ENCODE measurements at regions not wholly inside any gene's neighbourhood (a gene's known extent, or its start where the extent isn't known, plus 50 kb on each side); places are given as distances from the start of the nearest gene placed in this dataset.

DNA sequence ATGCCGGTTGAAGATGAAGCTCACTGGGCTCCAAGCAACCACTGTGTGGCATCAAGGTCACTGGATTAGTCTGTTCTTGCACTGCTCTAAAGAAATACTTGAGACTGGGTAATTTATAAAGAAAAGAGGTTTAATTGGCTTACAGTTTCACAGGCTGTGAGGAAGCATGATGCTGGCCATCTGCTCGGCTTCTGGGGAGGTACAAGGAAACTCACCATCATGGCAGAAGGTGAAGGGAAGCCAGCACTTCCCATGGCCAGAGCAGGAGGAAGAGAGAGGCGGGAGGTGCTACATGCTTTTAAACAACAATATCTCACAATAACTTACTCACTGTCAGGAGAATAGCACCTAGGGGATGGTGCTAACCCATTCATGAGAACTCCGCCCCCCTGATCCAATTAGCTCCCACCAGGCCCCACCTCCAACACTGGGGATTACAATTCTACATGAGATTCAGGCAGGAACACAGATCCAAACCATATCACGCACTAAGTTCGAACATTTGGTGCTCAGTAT lies 109.7 kb upstream of the MGAT5 start:
- Histone ChIP-seq H4K5ac (ENCODE audit: insufficient read length, low read depth, low read length) (no peak overlapping the region), H2BK15ac (ENCODE audit: low read length) (no peak overlapping the region), H2BK120ac (replicated peaks; ENCODE audit: low read depth, low read length) (no peak overlapping the region), H3K14ac (ENCODE audit: insufficient read length) (no peak overlapping the region), H2BK12ac (ENCODE audit: low read depth, low read length) (peak overlapping the region; percentile 41; the same call in 1 of the 2 replicates), H3K27ac (ENCODE audit: low read depth, low read length) (no peak overlapping the region), H3K4ac (replicated peaks; ENCODE audit: insufficient read length, low read depth, low read length) (no peak overlapping the region), H3K9ac (replicated peaks in 1 of 4; ENCODE audit: extremely low read depth in 1 of 4, low read depth in 3 of 4, low read length in 3 of 4) (no peak overlapping the region), H2BK20ac (ENCODE audit: low read length) (peak overlapping the region; percentile 6; the same call in 1 of the 2 replicates), H3K4me1 (replicated peaks in 1 of 4; ENCODE audit: control insufficient read depth in 3 of 4, insufficient read depth in 4 of 4, low read length in 3 of 4) (peaks cover 4 to 27% (median 23%) of the 10 kb centered on the region in 4 experiments), H3K56ac (replicated peaks; ENCODE audit: insufficient read length, low read depth, low read length) (no peak overlapping the region), H3K18ac (ENCODE audit: extremely low read depth, low read length) (no peak overlapping the region), H4K91ac (replicated peaks; ENCODE audit: insufficient read length, low read length) (no peak overlapping the region), H2AFZ (ENCODE audit: low read length) (no peak overlapping the region), H3K4me2 (ENCODE audit: insufficient read depth in 1 of 2, low read depth in 2 of 2, low read length in 2 of 2) (no peak overlapping the region), H3K27me3 (replicated peaks in 1 of 4; ENCODE audit: control insufficient read depth in 3 of 4, extremely low read depth in 1 of 4, insufficient read depth in 3 of 4, low read length in 3 of 4) (no peaks in the 10 kb centered on the region), H3K79me2 (ENCODE audit: control insufficient read depth in 1 of 2, insufficient read depth in 2 of 2, low read length in 2 of 2) (peaks cover 0 to 83% of the 10 kb centered on the region in 2 experiments; a peak in 3 of 4 replicates), H4K8ac (ENCODE audit: extremely low read depth, insufficient read depth, low read length) (no peak overlapping the region), H3K9me3 (ENCODE audit: insufficient read depth in 2 of 2, low read depth in 1 of 2, low read length in 1 of 2) (no peaks in the 10 kb centered on the region), H2AK5ac (ENCODE audit: low read depth, low read length) (0 out of 2 replicates have a peak overlapping the region, but pooled peaks have one; percentile 16), H3K23ac (ENCODE audit: insufficient read length) (no peak overlapping the region), H4K20me1 (replicated peaks in 1 of 2; ENCODE audit: control insufficient read depth in 1 of 2, insufficient read depth in 2 of 2, low read length in 2 of 2) (peaks cover 4% of the 10 kb centered on the region in 2 experiments), H3K23me2 (ENCODE audit: low read depth, low read length) (no peaks in the 10 kb centered on the region; the same call in 1 of the 2 replicates), H3K36me3 (ENCODE audit: control insufficient read depth in 2 of 4, insufficient read depth in 4 of 4, low read length in 3 of 4) (no peaks in the 10 kb centered on the region), H3K4me3 (ENCODE audit: extremely low read depth in 1 of 4, insufficient read depth in 2 of 4, low read depth in 3 of 4, low read length in 4 of 4) (no peak overlapping the region), H2BK5ac (ENCODE audit: low read depth, low read length) (no peak overlapping the region), H3K79me1 (ENCODE audit: low read depth, low read length) (peaks cover 18% of the 10 kb centered on the region; the same call in 1 of the 2 replicates)
- ChIA-PET CTCF (ENCODE audit: partially characterized antibody) (interaction anchor here (0.8 to 1.5 kb wide), 5 partner anchors 12 to 100 kb away, joined by 3 to 4 read pairs (median 3); no protein-coding TSS in a partner anchor), POLR2A (ENCODE audit: partially characterized antibody) (interaction anchor here (1.2 to 1.5 kb wide), 3 partner anchors 10 to 17 kb away, joined by 3 to 5 read pairs (median 4); no protein-coding TSS in a partner anchor)
- FAIRE-seq, result no peak
- WGBS, 2 experiments (ENCODE audit: extremely low coverage in 1 of 2, insufficient coverage in 1 of 2, insufficient read length in 1 of 2, insufficient replicate concordance in 2 of 2, low coverage in 1 of 2, low lambda C conversion rate in 2 of 2, missing lambda C conversion rate in 1 of 2), result 90% methylated on average over 6 of the region's 6 CpGs; no CpG with 5 or more reads in 1 of the 2 experiments
- no peak for DNase-seq (ENCODE audit: low read depth in 1 of 2, low spot score in 2 of 2)
- TF ChIP-seq GABPA (IDR thresholded peaks at IDR 0.05; ENCODE audit: borderline replicate concordance, insufficient read depth, low read length) (no peak), RAD21 (IDR thresholded peaks at IDR 0.05 in 1 of 2, conservative IDR thresholded peaks at IDR 0.05 in 1 of 2; ENCODE audit: low read depth in 2 of 2, low read length in 2 of 2) (no peak), FOSL1 (IDR thresholded peaks at IDR 0.05; ENCODE audit: insufficient read depth, low read depth, low read length) (no peak), SIN3A (conservative IDR thresholded peaks at IDR 0.05 in 1 of 2, IDR thresholded peaks at IDR 0.05 in 1 of 2; ENCODE audit: low read depth in 1 of 2, low read length in 2 of 2) (no peak), EP300 (IDR thresholded peaks at IDR 0.05; ENCODE audit: borderline replicate concordance in 1 of 2, low read depth in 2 of 2, low read length in 2 of 2) (no peak), TEAD4 (IDR thresholded peaks at IDR 0.05; ENCODE audit: low read depth, low read length) (no peak), GTF2F1 (IDR thresholded peaks at IDR 0.05; ENCODE audit: borderline replicate concordance, low read depth, low read length) (no peak), SUZ12 (IDR thresholded peaks at IDR 0.05; ENCODE audit: low read length) (no peak), CEBPB (IDR thresholded peaks at IDR 0.05; ENCODE audit: low read depth, low read length) (no peak), TBP (IDR thresholded peaks at IDR 0.05; ENCODE audit: low read depth, low read length) (no peak)
- TF ChIP-seq, protein P1, sequence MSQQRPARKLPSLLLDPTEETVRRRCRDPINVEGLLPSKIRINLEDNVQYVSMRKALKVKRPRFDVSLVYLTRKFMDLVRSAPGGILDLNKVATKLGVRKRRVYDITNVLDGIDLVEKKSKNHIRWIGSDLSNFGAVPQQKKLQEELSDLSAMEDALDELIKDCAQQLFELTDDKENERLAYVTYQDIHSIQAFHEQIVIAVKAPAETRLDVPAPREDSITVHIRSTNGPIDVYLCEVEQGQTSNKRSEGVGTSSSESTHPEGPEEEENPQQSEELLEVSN (IDR thresholded peaks at IDR 0.05), result no peak

All from H1 (cell line).